ENCODE measurements at regions not wholly inside any gene's neighbourhood (a gene's known extent, or its start where the extent isn't known, plus 50 kb on each side); places are given as distances from the start of the nearest gene placed in this dataset.

GRCh38 chr5:87560528-87560927 lies 147.8 kb upstream of the CCNH start:
- no peak for TF ChIP-seq CTCF (IDR thresholded peaks at IDR 0.05)
- Histone ChIP-seq H3K27ac (no peak overlapping the region), H3K4me3 (no peak overlapping the region)
- no peak for DNase-seq (ENCODE audit: low spot score)

- Histone ChIP-seq H3K4me3 (no peak overlapping the region), H3K27ac (no peak overlapping the region)
- no peak for TF ChIP-seq CTCF (IDR thresholded peaks at IDR 0.05)
- no peak for DNase-seq (ENCODE audit: low spot score)
Observed at GRCh38 chr5:87551911-87552310, 139.2 kb upstream of the CCNH start.

DNA sequence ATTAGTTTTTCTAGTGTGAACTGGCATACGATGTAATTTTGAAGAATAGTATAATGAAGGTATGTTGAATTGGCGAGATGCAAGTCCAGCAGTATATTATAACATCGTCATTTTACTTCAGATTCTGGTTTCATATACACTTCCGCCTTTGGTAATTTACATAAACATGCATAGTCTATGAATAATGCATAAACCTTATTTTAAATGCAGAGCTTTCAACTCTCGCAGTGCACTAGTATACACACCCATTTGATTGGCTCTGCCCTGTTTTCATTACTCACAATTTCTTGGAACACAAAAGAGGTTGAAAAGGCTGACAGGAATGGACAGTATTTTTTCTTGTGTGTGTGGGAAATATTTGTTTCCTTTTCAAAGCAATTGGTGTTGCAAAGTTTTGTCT lies 128.9 kb upstream of the CCNH start:
- H3K4me3 ChIP-seq: no peak overlapping the region
- DNase-seq (ENCODE audit: low spot score): no peak
- no peak overlapping the region for H3K27ac ChIP-seq
- TF ChIP-seq CTCF (IDR thresholded peaks at IDR 0.05): no peak

DNA sequence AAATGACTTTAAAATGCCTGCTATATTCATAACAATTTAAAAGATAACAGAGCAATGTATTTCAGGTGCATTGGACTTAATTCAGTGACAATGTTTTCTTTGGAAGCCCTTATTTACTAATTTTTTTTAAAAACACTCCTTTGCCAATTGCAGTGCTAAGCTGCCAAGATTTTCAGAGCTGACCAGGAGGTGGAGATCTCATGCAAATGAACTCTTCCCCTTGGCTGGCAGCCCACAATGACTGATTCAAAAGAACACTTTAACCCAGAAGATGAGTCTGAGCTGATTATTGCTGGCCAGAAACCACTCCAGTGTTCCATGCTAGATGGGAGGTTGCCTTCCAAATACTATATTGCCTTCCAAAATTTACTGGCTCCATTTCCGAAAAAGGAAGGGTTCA lies 128.3 kb upstream of the CCNH start:
- no peak for DNase-seq (ENCODE audit: low spot score)
- no peak for TF ChIP-seq CTCF (IDR thresholded peaks at IDR 0.05)
- H3K27ac ChIP-seq: no peak overlapping the region
- no peak overlapping the region for H3K4me3 ChIP-seq

DNA sequence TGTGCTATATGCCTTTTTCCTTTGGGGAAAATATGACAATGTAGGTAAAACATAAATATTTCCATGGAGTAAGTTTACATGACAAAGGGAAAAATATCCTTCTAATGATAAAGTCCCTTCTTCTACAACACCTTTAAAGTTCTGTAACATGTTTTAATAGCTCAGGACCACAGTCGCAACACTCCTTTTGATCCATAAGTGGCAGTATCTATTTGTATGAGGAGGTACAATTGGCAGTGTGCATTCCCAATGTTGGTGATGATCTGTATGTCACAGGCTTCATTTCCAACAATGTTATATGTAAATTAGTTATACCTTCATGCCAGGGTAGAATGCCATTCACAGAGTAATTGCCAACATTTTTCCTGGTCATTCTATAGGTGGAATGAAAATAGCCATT lies 127.1 kb upstream of the CCNH start:
- no peak for TF ChIP-seq CTCF (IDR thresholded peaks at IDR 0.05)

DNA sequence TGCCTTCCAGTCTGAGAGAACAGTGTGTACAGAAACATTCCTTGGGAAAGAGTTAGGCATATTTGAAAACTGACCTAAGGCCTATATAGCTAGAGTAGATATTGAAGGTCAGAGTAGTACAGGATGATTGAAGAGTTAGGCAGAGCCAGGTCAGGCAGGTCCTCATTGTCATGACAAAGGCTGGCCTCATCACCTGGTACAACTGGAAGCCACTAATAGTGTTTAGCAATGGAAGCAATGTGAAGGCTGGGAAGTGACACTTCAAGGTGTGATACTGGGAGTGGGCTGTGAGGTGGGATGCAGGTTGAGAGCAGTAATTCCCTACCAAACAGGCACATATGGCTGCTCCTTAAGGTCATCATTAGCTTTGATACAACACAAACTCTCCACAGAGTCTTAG lies 123.6 kb upstream of the CCNH start:
- H3K27ac ChIP-seq: no peak overlapping the region
- no peak overlapping the region for H3K4me3 ChIP-seq
- no peak for TF ChIP-seq CTCF (IDR thresholded peaks at IDR 0.05)
- no peak for DNase-seq (ENCODE audit: low spot score)

More for the DNA sequence above, 127.1 kb upstream of the CCNH start:
- Histone ChIP-seq H3K27ac (no peak overlapping the region), H3K4me3 (no peak overlapping the region)
- DNase-seq (ENCODE audit: low spot score): no peak

DNA sequence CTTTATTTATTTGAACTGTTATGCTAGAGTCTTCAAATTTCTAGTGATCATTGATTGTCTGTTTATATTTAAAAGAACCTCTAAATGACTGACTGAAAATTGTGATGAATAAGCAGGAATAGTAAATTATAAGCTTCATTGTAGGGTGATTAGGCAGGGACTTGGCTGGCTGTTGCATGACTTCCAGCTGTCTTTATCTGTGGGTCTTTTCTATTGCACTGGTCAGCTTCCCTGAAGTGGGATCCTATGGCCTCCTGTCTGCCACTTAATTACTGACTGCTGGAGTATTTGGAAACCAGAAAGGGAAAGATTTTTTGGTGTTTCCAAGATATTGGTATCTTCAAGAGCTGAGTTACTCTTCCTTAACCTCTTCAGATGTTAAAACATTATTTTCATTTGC lies 123.0 kb upstream of the CCNH start:
- H3K27ac ChIP-seq: no peak overlapping the region
- H3K4me3 ChIP-seq: no peak overlapping the region
- DNase-seq (ENCODE audit: low spot score): no peak
- TF ChIP-seq CTCF (IDR thresholded peaks at IDR 0.05): no peak
